Tibial nerve (tissue), 3 donors: ENCODE measurements at regions not wholly inside any gene's neighbourhood (a gene's known extent, or its start where the extent isn't known, plus 50 kb on each side); places are given as distances from the start of the nearest gene placed in this dataset.

Experiments used
- CTCF ChIP-seq, 5 experiments: fragments of 200-600 bp in 3 of 5; fragments of 450-650 bp in 2 of 5; sonication (generic) in 3 of 5; IDR thresholded peaks; one replicate each; pipeline ENCODE4 v1.5.1; 2016 to 2019; ENCODE audit warnings: antibody characterized with exemption in 5 of 5, mild to moderate bottlenecking in 3 of 5, moderate library complexity in 2 of 5
- POLR2A ChIP-seq, 2 donors: fragments of 450-650 bp; IDR thresholded peaks; one replicate each; pipeline ENCODE4 v1.6.1; 2017; ENCODE audit warnings: antibody characterized with exemption in 2 of 2, mild to moderate bottlenecking in 2 of 2, moderate library complexity in 2 of 2

- TF ChIP-seq CTCF (IDR thresholded peaks at IDR 0.05) (no peak), POLR2A (IDR thresholded peaks at IDR 0.05) (no peak)
These were observed 57.4 kb upstream of the KCNA1 start for GRCh38 chr12:4852308-4852707.
